HCT116 (cell line): ENCODE measurements at regions not wholly inside any gene's neighbourhood (a gene's known extent, or its start where the extent isn't known, plus 50 kb on each side); places are given as distances from the start of the nearest gene placed in this dataset.

Experiments
- ATAC-seq: fragments of 200-7000 bp; cut with Tn5 transposase; 2 replicates; pipeline ENCODE4 v1.9.1; 2020; ENCODE audit warnings: mild to moderate bottlenecking, moderate library complexity
- BruUV-seq: library from RNA; stranded (reverse); fragments of 400-500 nt; replicated peaks from 2 replicates; lab custom pipeline; 2021; lab: Mats Ljungman, UMichigan
- CTCF ChIA-PET: fragments of 300-600 bp; sonication (Branson Sonifier 250); formaldehyde crosslinking; loops from one replicate; lab custom pipeline; 2021; ENCODE audit warnings: antibody characterized with exemption; lab: Charles Lee
- POLR2A ChIA-PET: fragments of 300-600, 350-600 bp; sonication (Branson Sonifier 250); formaldehyde crosslinking; loops from one replicate; lab custom pipeline; 2021; ENCODE audit warnings: antibody characterized with exemption; lab: Charles Lee
- RAD21 ChIA-PET, 2 experiments: fragments of 300-600 bp; sonication (Branson Sonifier 250); formaldehyde crosslinking; loops; one replicate each; lab custom pipeline; 2023; ENCODE audit warnings: low total read pairs in 2 of 2; ENCODE audit not compliant: uncharacterized antibody in 2 of 2, unreplicated experiment in 2 of 2, low non-redundant PET in 1 of 2; lab: Charles Lee
- DNase-seq: peaks from one replicate; pipeline ENCODE4 v3.0.0-alpha.2; 2010; ENCODE audit warnings: low read depth, low spot score
- H2AFZ ChIP-seq: fragments of 200-600 bp; shearing (Covaris generic), sonication (generic); 2 replicates; pipeline ENCODE4 v1.6.1; 2017; ENCODE audit warnings: low read depth, mixed run types, mixed read lengths, antibody characterized with exemption, low read length; ENCODE audit not compliant: poor library complexity, severe bottlenecking
- H3K27ac ChIP-seq: 2 replicates; pipeline ENCODE4 v1.5.1; 2012; ENCODE audit warnings: low read depth, low read length
- H3K27me3 ChIP-seq: fragments of 200-600 bp; sonication (generic); 2 replicates; pipeline ENCODE4 v1.6.1; 2016; ENCODE audit warnings: mixed run types, low read length, mixed read lengths; ENCODE audit not compliant: insufficient read depth
- H3K36me3 ChIP-seq, 2 experiments: fragments of 200-500 bp in 1 of 2; fragments of 200-600 bp in 1 of 2; sonication (Bioruptor generic) in 1 of 2; sonication (generic) in 1 of 2; 2 replicates each; pipeline versions ENCODE4 v1.5.1 to v1.6.1; 2014 to 2016; ENCODE audit warnings: low read length in 2 of 2, inconsistent platforms in 1 of 2, mixed read lengths in 1 of 2, mixed run types in 1 of 2; ENCODE audit not compliant: insufficient read depth in 2 of 2, control insufficient read depth in 1 of 2
- H3K4me1 ChIP-seq, 2 experiments: fragments of 200-600 bp in 1 of 2; sonication (generic) in 1 of 2; 2 replicates each; pipeline versions ENCODE4 v1.5.1 to v1.6.1; 2012 to 2017; ENCODE audit warnings: low read length in 2 of 2, inconsistent platforms in 1 of 2, mild to moderate bottlenecking in 1 of 2, mixed read lengths in 1 of 2, mixed run types in 1 of 2, moderate library complexity in 1 of 2; ENCODE audit not compliant: insufficient read depth in 2 of 2, control insufficient read depth in 1 of 2
- H3K4me2 ChIP-seq: fragments of 200-600 bp; sonication (generic); 2 replicates; pipeline ENCODE4 v1.6.1; 2017; ENCODE audit warnings: mixed run types, low read length, mixed read lengths
- H3K4me3 ChIP-seq, 2 experiments: fragments of 200-600 bp in 1 of 2; sonication (generic) in 1 of 2; replicated peaks in 1 of 2; 2 replicates each; pipeline ENCODE4 v1.5.1; 2011 to 2016; ENCODE audit warnings: low read length in 2 of 2, control low read depth in 1 of 2, low read depth in 1 of 2, mild to moderate bottlenecking in 1 of 2, mixed read lengths in 1 of 2, mixed run types in 1 of 2
- H3K79me2 ChIP-seq: fragments of 200-600 bp; sonication (generic); 2 replicates; pipeline ENCODE4 v1.6.1; 2017; ENCODE audit warnings: mild to moderate bottlenecking, mixed run types, low read length, moderate library complexity, mixed read lengths; ENCODE audit not compliant: insufficient read depth
- H3K9ac ChIP-seq: fragments of 200-600 bp; sonication (generic); 2 replicates; pipeline ENCODE4 v1.6.1; 2016; ENCODE audit warnings: low read length, mixed read lengths
- H3K9me2 ChIP-seq: fragments of 200-600 bp; sonication (generic), shearing (Covaris generic); 2 replicates; pipeline ENCODE4 v1.6.1; 2017; ENCODE audit warnings: mixed run types, mild to moderate bottlenecking, moderate library complexity; ENCODE audit not compliant: insufficient read depth
- H3K9me3 ChIP-seq, 2 experiments: fragments of 200-500 bp in 1 of 2; fragments of 200-600 bp in 1 of 2; sonication (Bioruptor generic) in 1 of 2; sonication (generic) in 1 of 2; 2 replicates each; pipeline ENCODE4 v1.6.1; 2014 to 2017; ENCODE audit warnings: low read length in 2 of 2, mixed read lengths in 2 of 2, inconsistent platforms in 1 of 2, low read depth in 1 of 2, mild to moderate bottlenecking in 1 of 2, mixed run types in 1 of 2, moderate library complexity in 1 of 2; ENCODE audit not compliant: control insufficient read depth in 1 of 2, insufficient read depth in 1 of 2
- H4K20me1 ChIP-seq: fragments of 200-600 bp; sonication (generic), shearing (Covaris generic); 2 replicates; pipeline ENCODE4 v1.6.1; 2017; ENCODE audit warnings: mixed run types, mild to moderate bottlenecking, moderate library complexity; ENCODE audit not compliant: insufficient read depth
- CBX3 ChIP-seq: IDR thresholded peaks from 2 replicates; pipeline ENCODE4 v1.6.1; 2012; ENCODE audit warnings: low read depth
- CEBPB ChIP-seq: IDR thresholded peaks from 2 replicates; pipeline ENCODE4 v1.6.1; 2012; ENCODE audit warnings: low read depth
- EGR1 ChIP-seq: IDR thresholded peaks from 2 replicates; pipeline ENCODE4 v1.6.1; 2012; ENCODE audit warnings: low read depth
- EZH2phosphoT487 ChIP-seq: fragments of 200-600 bp; IDR thresholded peaks from 2 replicates; pipeline ENCODE4 v1.6.1; 2018; ENCODE audit warnings: antibody characterized with exemption, borderline replicate concordance
- JUND ChIP-seq: IDR thresholded peaks from 2 replicates; pipeline ENCODE4 v1.6.1; 2012
- POLR2A ChIP-seq: IDR thresholded peaks from 2 replicates; pipeline ENCODE4 v1.7.0; 2011; ENCODE audit warnings: borderline replicate concordance; ENCODE audit not compliant: insufficient read depth, insufficient read length; ENCODE audit errors: extremely low read depth
- POLR2AphosphoS5 ChIP-seq: IDR thresholded peaks from 2 replicates; pipeline ENCODE4 v1.6.1; 2011; ENCODE audit warnings: mild to moderate bottlenecking, low read depth, low read length, moderate library complexity
- RAD21 ChIP-seq: IDR thresholded peaks from 2 replicates; pipeline ENCODE4 v1.6.1; 2012; ENCODE audit warnings: low read depth, mild to moderate bottlenecking
- SP1 ChIP-seq: IDR thresholded peaks from 2 replicates; pipeline ENCODE4 v1.6.1; 2012; ENCODE audit warnings: low read depth
- SRF ChIP-seq: IDR thresholded peaks from 2 replicates; pipeline ENCODE4 v1.6.1; 2012; ENCODE audit warnings: low read depth
- TCF7L2 ChIP-seq: IDR thresholded peaks from 2 replicates; pipeline ENCODE4 v1.7.0; 2011; ENCODE audit warnings: borderline replicate concordance, inconsistent platforms; ENCODE audit not compliant: insufficient read depth, insufficient read length; ENCODE audit errors: extremely low read depth
- ZFX ChIP-seq: fragments of 450-650 bp; IDR thresholded peaks from 2 replicates; pipeline ENCODE4 v1.6.1; 2017
- ZNF274 ChIP-seq: fragments of 200-500 bp; sonication (Bioruptor generic); IDR thresholded peaks from 2 replicates; pipeline ENCODE4 v1.6.1; 2014; ENCODE audit warnings: mild to moderate bottlenecking, low read depth, low read length, inconsistent platforms
- intact Hi-C: fragments of 100-400 bp; cut with micrococcal nuclease; formaldehyde crosslinking; loops from 2 replicates; pipeline ENCODE4 v1.10.0; 2022
- TF ChIP-seq, protein P1 (sequence below), 3 experiments: fragments of 200-600 bp in 1 of 3; sonication (generic) in 1 of 3; IDR thresholded peaks in 2 of 3; conservative IDR thresholded peaks in 1 of 3; 2 replicates each; pipeline ENCODE4 v1.5.1; 2012 to 2017; ENCODE audit warnings: low read depth in 2 of 3, low read length in 2 of 3, antibody characterized with exemption in 1 of 3, borderline replicate concordance in 1 of 3, control low read depth in 1 of 3, mild to moderate bottlenecking in 1 of 3, mixed read lengths in 1 of 3, mixed run types in 1 of 3, moderate library complexity in 1 of 3; ENCODE audit not compliant: insufficient read depth in 1 of 3
- TF ChIP-seq, protein P2 (sequence below): IDR thresholded peaks from 2 replicates; pipeline ENCODE4 v1.6.1; 2012
- TF ChIP-seq, protein P3 (sequence below): IDR thresholded peaks from 2 replicates; pipeline ENCODE4 v1.6.1; 2012

DNA sequence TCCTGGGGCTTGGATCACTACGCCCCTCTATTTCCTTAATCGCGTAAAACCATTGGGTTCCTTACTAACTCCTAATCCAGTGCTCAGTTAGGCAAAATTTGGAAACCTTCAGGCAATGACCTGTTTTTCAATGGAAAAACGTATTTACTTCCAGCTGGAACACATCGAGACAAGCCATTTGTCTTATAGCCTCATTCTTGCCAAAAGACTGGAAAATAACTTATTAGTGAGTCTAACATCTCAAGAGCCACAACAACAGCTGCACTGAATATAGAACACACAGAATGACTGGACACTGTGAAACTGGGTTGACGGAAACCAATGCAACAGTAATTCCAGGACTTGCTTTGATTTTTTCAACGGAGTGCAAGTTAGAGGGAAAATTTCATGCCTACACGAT, 125.2 kb upstream of the MAP3K7 start:
- no peaks in the 10 kb centered on the region for H3K4me1 ChIP-seq
- no peak overlapping the region for H3K4me2 ChIP-seq
- no peaks in the 10 kb centered on the region for H3K9me2 ChIP-seq
- no peak for TF ChIP-seq POLR2A
- TF ChIP-seq POLR2AphosphoS5 = no peak
- TF ChIP-seq, protein P1, sequence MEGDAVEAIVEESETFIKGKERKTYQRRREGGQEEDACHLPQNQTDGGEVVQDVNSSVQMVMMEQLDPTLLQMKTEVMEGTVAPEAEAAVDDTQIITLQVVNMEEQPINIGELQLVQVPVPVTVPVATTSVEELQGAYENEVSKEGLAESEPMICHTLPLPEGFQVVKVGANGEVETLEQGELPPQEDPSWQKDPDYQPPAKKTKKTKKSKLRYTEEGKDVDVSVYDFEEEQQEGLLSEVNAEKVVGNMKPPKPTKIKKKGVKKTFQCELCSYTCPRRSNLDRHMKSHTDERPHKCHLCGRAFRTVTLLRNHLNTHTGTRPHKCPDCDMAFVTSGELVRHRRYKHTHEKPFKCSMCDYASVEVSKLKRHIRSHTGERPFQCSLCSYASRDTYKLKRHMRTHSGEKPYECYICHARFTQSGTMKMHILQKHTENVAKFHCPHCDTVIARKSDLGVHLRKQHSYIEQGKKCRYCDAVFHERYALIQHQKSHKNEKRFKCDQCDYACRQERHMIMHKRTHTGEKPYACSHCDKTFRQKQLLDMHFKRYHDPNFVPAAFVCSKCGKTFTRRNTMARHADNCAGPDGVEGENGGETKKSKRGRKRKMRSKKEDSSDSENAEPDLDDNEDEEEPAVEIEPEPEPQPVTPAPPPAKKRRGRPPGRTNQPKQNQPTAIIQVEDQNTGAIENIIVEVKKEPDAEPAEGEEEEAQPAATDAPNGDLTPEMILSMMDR (IDR thresholded peaks at IDR 0.05 in 2 of 3, conservative IDR thresholded peaks at IDR 0.05 in 1 of 3; ENCODE audit: borderline replicate concordance in 1 of 3, insufficient read depth in 1 of 3, low read depth in 2 of 3, low read length in 2 of 3) = no peak
- TF ChIP-seq SP1 = no peak
- no peak for TF ChIP-seq ZFX
- no peak for TF ChIP-seq EZH2phosphoT487
- TF ChIP-seq, protein P2, sequence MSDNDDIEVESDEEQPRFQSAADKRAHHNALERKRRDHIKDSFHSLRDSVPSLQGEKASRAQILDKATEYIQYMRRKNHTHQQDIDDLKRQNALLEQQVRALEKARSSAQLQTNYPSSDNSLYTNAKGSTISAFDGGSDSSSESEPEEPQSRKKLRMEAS = no peak
- no peak for TF ChIP-seq TCF7L2
- no peak for TF ChIP-seq CBX3
- TF ChIP-seq JUND = no peak
- TF ChIP-seq, protein P3, sequence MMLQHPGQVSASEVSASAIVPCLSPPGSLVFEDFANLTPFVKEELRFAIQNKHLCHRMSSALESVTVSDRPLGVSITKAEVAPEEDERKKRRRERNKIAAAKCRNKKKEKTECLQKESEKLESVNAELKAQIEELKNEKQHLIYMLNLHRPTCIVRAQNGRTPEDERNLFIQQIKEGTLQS = no peak
- TF ChIP-seq ZNF274 = no peak
- TF ChIP-seq CEBPB = no peak
- no peak for TF ChIP-seq RAD21
- TF ChIP-seq SRF = no peak
- TF ChIP-seq EGR1 = no peak
- H3K79me2 ChIP-seq = no peaks in the 10 kb centered on the region
- ATAC-seq (no peak), DNase-seq (no peak)
- ChIA-PET CTCF (no interaction called here), RAD21 (no interaction called here), POLR2A (no interaction called here)
- H2AFZ ChIP-seq = no peak overlapping the region
- H3K9ac ChIP-seq = no peak overlapping the region
- BruUV-seq = no TSS peak
- H3K27ac ChIP-seq = no peak overlapping the region
- H3K9me3 ChIP-seq = no peaks in the 10 kb centered on the region
- H3K27me3 ChIP-seq = peaks cover 74% of the 10 kb centered on the region
- H3K4me3 ChIP-seq = no peak overlapping the region
- no peaks in the 10 kb centered on the region for H3K36me3 ChIP-seq
- H4K20me1 ChIP-seq = no peaks in the 10 kb centered on the region
- intact Hi-C loops = no loop called here
